K562 (cell line): ENCODE measurements at regions not wholly inside any gene's neighbourhood (a gene's known extent, or its start where the extent isn't known, plus 50 kb on each side); places are given as distances from the start of the nearest gene placed in this dataset.

ENCODE experiments used
- HDAC2 ChIP-seq: fragments of 450-650 bp; IDR thresholded peaks from 2 replicates; pipeline ENCODE4 v1.6.1; 2016; ENCODE audit warnings: mild to moderate bottlenecking
- MAFG ChIP-seq: fragments of 450-650 bp; conservative IDR thresholded peaks from 2 replicates; pipeline ENCODE4 v1.6.1; 2016; ENCODE audit warnings: missing genetic modification characterization, missing compliant biosample characterization
- SP1 ChIP-seq: sonication (generic); formaldehyde crosslinking; IDR thresholded peaks from 2 replicates; pipeline ENCODE4 v1.8.1; 2022; ENCODE audit warnings: mild to moderate bottlenecking, missing genetic modification reagents
- ZNF354B ChIP-seq: fragments of 250-450 bp; sonication (Bioruptor Pico); IDR thresholded peaks from 2 replicates; pipeline ENCODE4 v1.4.0; 2020

DNA sequence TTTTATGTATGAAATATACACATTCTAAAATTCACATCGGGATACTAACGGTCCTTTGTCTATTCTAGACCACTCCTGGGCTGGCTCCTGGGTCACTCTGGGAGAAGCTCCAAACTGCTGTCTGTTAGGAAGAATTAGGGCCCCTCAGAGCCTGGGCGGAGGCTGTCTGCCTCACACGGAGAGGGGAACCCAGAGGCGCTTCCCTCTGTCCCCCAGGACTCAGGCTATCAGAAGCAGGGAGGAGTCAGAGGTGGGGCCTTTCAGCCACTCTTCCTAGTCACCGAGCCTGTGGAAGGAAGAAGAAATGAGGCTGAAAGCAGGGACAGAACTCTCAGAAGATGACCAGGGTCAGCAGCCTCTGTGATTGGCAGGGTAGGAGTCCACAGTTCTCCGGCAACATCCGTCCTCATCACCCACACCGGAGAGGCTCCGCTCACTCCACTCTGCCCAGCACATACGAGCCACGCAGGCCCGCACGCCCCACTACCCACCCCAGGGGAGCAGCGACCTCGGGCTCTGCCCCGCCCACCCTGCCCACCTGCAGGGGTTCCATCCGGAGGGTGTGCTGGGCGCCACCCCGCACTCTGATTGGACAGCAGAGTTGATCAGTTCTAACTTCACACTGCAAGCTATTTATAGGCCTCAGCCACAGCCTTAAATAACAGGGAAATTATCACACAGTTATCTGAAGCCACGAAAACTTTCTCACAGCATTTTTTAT is 182.1 kb upstream of the AFDN start:
- TF ChIP-seq MAFG (tag) (no peak), ZNF354B (CRISPR knock-in tag) (no peak), HDAC2 (no peak), SP1 (CRISPR knock-in tag) (no peak)
